Mesenchymal stem cell (in vitro differentiated cells and primary cell): ENCODE measurements at regions not wholly inside any gene's neighbourhood (a gene's known extent, or its start where the extent isn't known, plus 50 kb on each side); places are given as distances from the start of the nearest gene placed in this dataset.

Experiments used
- DNase-seq: peaks from one replicate; pipeline ENCODE4 v3.0.0-alpha.2; 2013
- H2AFZ ChIP-seq: one replicate; pipeline ENCODE4 v1.6.1; 2013; ENCODE audit warnings: low read depth, mild to moderate bottlenecking, control low read depth, inconsistent platforms, low read length, moderate library complexity
- H2AK5ac ChIP-seq: 2 replicates; pipeline ENCODE4 v1.6.1; 2013; ENCODE audit warnings: low read length, moderate library complexity, mild to moderate bottlenecking, inconsistent platforms; ENCODE audit not compliant: severe bottlenecking
- H2BK120ac ChIP-seq: one replicate; pipeline ENCODE4 v1.6.1; 2013; ENCODE audit warnings: low read depth, mild to moderate bottlenecking, inconsistent platforms, low read length, moderate library complexity
- H2BK12ac ChIP-seq, 2 experiments: one replicate each; pipeline ENCODE4 v1.6.1; 2013; ENCODE audit warnings: inconsistent platforms in 2 of 2, low read length in 2 of 2, mild to moderate bottlenecking in 2 of 2, moderate library complexity in 2 of 2, control low read depth in 1 of 2
- H2BK15ac ChIP-seq: one replicate; pipeline ENCODE4 v1.6.1; 2013; ENCODE audit warnings: mild to moderate bottlenecking, low read depth, inconsistent platforms; ENCODE audit not compliant: poor library complexity, severe bottlenecking
- H2BK5ac ChIP-seq: 2 replicates; pipeline ENCODE4 v1.6.1; 2013; ENCODE audit warnings: low read depth, mild to moderate bottlenecking, low read length, control low read depth, inconsistent platforms; ENCODE audit not compliant: poor library complexity, severe bottlenecking
- H3K14ac ChIP-seq, 2 experiments: one replicate each; pipeline ENCODE4 v1.6.1; 2013; ENCODE audit warnings: inconsistent platforms in 2 of 2, low read length in 2 of 2, control low read depth in 1 of 2, mild to moderate bottlenecking in 1 of 2, moderate library complexity in 1 of 2
- H3K18ac ChIP-seq, 2 experiments: one replicate each; pipeline ENCODE4 v1.6.1; 2013; ENCODE audit warnings: inconsistent platforms in 2 of 2, low read length in 2 of 2, control low read depth in 1 of 2, low read depth in 1 of 2, mild to moderate bottlenecking in 1 of 2
- H3K23ac ChIP-seq, 2 experiments: one replicate each; pipeline ENCODE4 v1.6.1; 2013; ENCODE audit warnings: inconsistent platforms in 2 of 2, low read length in 2 of 2, mild to moderate bottlenecking in 2 of 2, moderate library complexity in 2 of 2, control low read depth in 1 of 2
- H3K27ac ChIP-seq: 2 replicates; pipeline ENCODE4 v1.5.1; 2013; ENCODE audit warnings: mild to moderate bottlenecking, moderate library complexity, low read length, control low read depth, inconsistent platforms; ENCODE audit not compliant: poor library complexity, severe bottlenecking
- H3K27me3 ChIP-seq, 2 experiments: 2 replicates each; pipeline versions ENCODE4 v1.6.1 to v1.7.0; 2013; ENCODE audit warnings: low read length in 2 of 2, mild to moderate bottlenecking in 2 of 2, moderate library complexity in 2 of 2, control low read depth in 1 of 2, inconsistent platforms in 1 of 2; ENCODE audit not compliant: control insufficient read depth in 1 of 2, insufficient read depth in 1 of 2
- H3K36me3 ChIP-seq, 2 experiments: 2 replicates each; pipeline versions ENCODE4 v1.6.1 to v1.7.0; 2013; ENCODE audit warnings: low read length in 2 of 2, control low read depth in 1 of 2, inconsistent platforms in 1 of 2, low read depth in 1 of 2, mild to moderate bottlenecking in 1 of 2; ENCODE audit not compliant: insufficient read depth in 2 of 2, control insufficient read depth in 1 of 2
- H3K4ac ChIP-seq, 2 experiments: one replicate each; pipeline ENCODE4 v1.6.1; 2013; ENCODE audit warnings: inconsistent platforms in 2 of 2, low read length in 2 of 2, mild to moderate bottlenecking in 2 of 2, moderate library complexity in 2 of 2, control low read depth in 1 of 2, low read depth in 1 of 2
- H3K4me1 ChIP-seq: 2 replicates; pipeline ENCODE4 v1.6.1; 2013; ENCODE audit warnings: low read depth, low read length, control low read depth; ENCODE audit not compliant: control insufficient read depth, insufficient read depth
- H3K4me2 ChIP-seq: 2 replicates; pipeline ENCODE4 v1.6.1; 2013; ENCODE audit warnings: low read length, mild to moderate bottlenecking, inconsistent platforms; ENCODE audit not compliant: poor library complexity, severe bottlenecking
- H3K4me3 ChIP-seq, 2 experiments: 2 replicates each; pipeline versions ENCODE4 v1.5.1 to v1.7.0; 2013; ENCODE audit warnings: low read length in 2 of 2, mild to moderate bottlenecking in 2 of 2, control low read depth in 1 of 2, low read depth in 1 of 2; ENCODE audit not compliant: insufficient read depth in 1 of 2
- H3K79me1 ChIP-seq: replicated peaks from 2 replicates; pipeline ENCODE4 v1.6.1; 2013; ENCODE audit warnings: mild to moderate bottlenecking, control low read depth, low read length, inconsistent platforms; ENCODE audit not compliant: poor library complexity, severe bottlenecking
- H3K9ac ChIP-seq: 2 replicates; pipeline ENCODE4 v1.7.0; 2013; ENCODE audit warnings: mild to moderate bottlenecking, low read length, moderate library complexity
- H3K9me3 ChIP-seq: 2 replicates; pipeline ENCODE4 v1.7.0; 2013; ENCODE audit warnings: mild to moderate bottlenecking, low read length; ENCODE audit not compliant: control insufficient read depth
- H4K8ac ChIP-seq: one replicate; pipeline ENCODE4 v1.6.1; 2013; ENCODE audit warnings: inconsistent platforms, mild to moderate bottlenecking, low read length, moderate library complexity
- H4K91ac ChIP-seq: one replicate; pipeline ENCODE4 v1.6.1; 2013; ENCODE audit warnings: mild to moderate bottlenecking, low read length, inconsistent platforms
- WGBS: methylation state at CpG from one replicate; pipeline ENCODE4 v1.1.7; 2013; ENCODE audit warnings: mixed read lengths; 5-methylcytosine and 5-hydroxymethylcytosine counted together

GRCh38 chr20:40464731-40465208, 224.3 kb downstream of the MAFB start:
- H3K23ac ChIP-seq: no peak overlapping the region
- no peak overlapping the region for H2BK15ac ChIP-seq
- no peak overlapping the region for H2AFZ ChIP-seq
- H4K91ac ChIP-seq: no peak overlapping the region
- no peak overlapping the region for H2BK12ac ChIP-seq
- no peak overlapping the region for H2AK5ac ChIP-seq
- peaks cover 1% of the 10 kb centered on the region for H3K4me1 ChIP-seq
- 97% methylated on average over 2 of the region's 2 CpGs for WGBS
- H3K27ac ChIP-seq: no peak overlapping the region
- no peaks in the 10 kb centered on the region for H3K9me3 ChIP-seq
- H4K8ac ChIP-seq: no peak overlapping the region
- no peak overlapping the region for H2BK5ac ChIP-seq
- peaks cover 0 to 2% of the 10 kb centered on the region in 2 experiments for H3K27me3 ChIP-seq
- no peak overlapping the region for H3K4me2 ChIP-seq
- H3K4ac ChIP-seq: no peak overlapping the region
- H3K36me3 ChIP-seq: no peaks in the 10 kb centered on the region
- no peaks in the 10 kb centered on the region for H3K79me1 ChIP-seq
- H2BK120ac ChIP-seq: no peak overlapping the region
- no peak for DNase-seq
- no peak overlapping the region for H3K14ac ChIP-seq
- H3K4me3 ChIP-seq: no peak overlapping the region
- no peak overlapping the region for H3K18ac ChIP-seq
- H3K9ac ChIP-seq: no peak overlapping the region

DNA sequence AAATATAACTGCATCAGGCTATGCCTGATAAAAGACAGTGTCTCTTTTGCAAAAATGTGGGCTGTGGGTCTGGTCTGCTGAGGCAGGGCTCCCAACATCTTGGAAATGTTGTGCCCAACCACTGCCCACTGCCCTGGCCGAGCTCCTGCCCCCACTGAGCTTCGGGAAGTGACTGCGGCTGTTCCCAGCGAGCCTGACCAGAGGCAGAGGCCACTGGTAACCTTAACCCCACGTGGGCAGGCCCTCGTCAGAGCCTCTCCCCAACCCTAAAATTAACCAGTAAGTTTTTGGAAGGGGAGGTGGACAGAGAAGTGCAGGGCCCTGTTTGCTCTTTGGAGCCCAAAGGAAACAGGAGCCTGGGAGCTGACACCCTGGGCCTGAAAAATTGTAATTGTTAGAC, 225.9 kb downstream of the MAFB start:
- no peak for DNase-seq
- no peak overlapping the region for H3K23ac ChIP-seq
- no peak overlapping the region for H3K18ac ChIP-seq
- no peaks in the 10 kb centered on the region for H3K79me1 ChIP-seq
- no peaks in the 10 kb centered on the region for H3K9me3 ChIP-seq
- H3K27me3 ChIP-seq: no peaks in the 10 kb centered on the region
- 51% methylated on average over 3 of the region's 6 CpGs for WGBS
- H2BK12ac ChIP-seq: no peak overlapping the region
- H4K8ac ChIP-seq: no peak overlapping the region
- H2BK5ac ChIP-seq: no peak overlapping the region
- no peak overlapping the region for H3K4me2 ChIP-seq
- no peaks in the 10 kb centered on the region for H3K36me3 ChIP-seq
- H3K4me3 ChIP-seq: no peak overlapping the region
- H4K91ac ChIP-seq: no peak overlapping the region
- no peak overlapping the region for H2AK5ac ChIP-seq
- no peak overlapping the region for H3K9ac ChIP-seq
- no peak overlapping the region for H2BK15ac ChIP-seq
- no peak overlapping the region for H3K27ac ChIP-seq
- no peak overlapping the region for H2BK120ac ChIP-seq
- H3K14ac ChIP-seq: no peak overlapping the region
- H3K4ac ChIP-seq: no peak overlapping the region
- H3K4me1 ChIP-seq: peaks cover 1% of the 10 kb centered on the region
- H2AFZ ChIP-seq: no peak overlapping the region

DNA sequence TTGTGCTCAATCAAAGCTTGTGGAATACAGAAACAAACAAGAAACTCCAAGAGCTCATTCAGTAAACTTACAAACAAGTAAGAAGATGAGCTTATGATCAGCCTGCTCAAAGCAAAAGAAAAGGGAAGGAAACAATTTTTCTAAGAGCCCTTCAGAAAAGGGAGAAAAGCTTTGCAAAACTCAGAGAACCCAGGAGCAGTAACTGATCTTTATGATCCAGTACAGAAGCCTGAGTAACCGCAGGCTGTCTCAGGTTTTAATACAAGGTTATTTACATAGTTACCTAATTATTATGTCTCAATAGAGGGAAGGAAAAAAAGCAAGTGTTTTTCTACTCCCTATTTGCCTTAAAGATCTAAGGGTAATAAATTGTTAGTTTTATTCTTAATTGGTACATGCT, 226.5 kb downstream of the MAFB start:
- Histone ChIP-seq H4K8ac (no peak overlapping the region), H2BK15ac (no peak overlapping the region), H3K4me1 (peaks cover 1% of the 10 kb centered on the region), H3K4me2 (no peak overlapping the region), H3K18ac (no peak overlapping the region), H2AK5ac (no peak overlapping the region), H2BK12ac (no peak overlapping the region), H4K91ac (no peak overlapping the region), H3K23ac (no peak overlapping the region), H3K9me3 (no peaks in the 10 kb centered on the region), H3K27ac (no peak overlapping the region), H2AFZ (no peak overlapping the region), H2BK5ac (no peak overlapping the region), H3K36me3 (no peaks in the 10 kb centered on the region), H3K9ac (no peak overlapping the region), H3K14ac (no peak overlapping the region), H2BK120ac (no peak overlapping the region), H3K4ac (no peak overlapping the region), H3K79me1 (no peaks in the 10 kb centered on the region), H3K4me3 (no peak overlapping the region), H3K27me3 (peaks cover 0 to 2% of the 10 kb centered on the region in 2 experiments)
- no CpG with 5 or more reads among the region's 1 CpG for WGBS
- no peak for DNase-seq

GRCh38 chr20:40459299-40459698, 229.7 kb downstream of the MAFB start:
- Histone ChIP-seq H3K14ac (no peak overlapping the region), H4K91ac (no peak overlapping the region), H2BK120ac (no peak overlapping the region), H3K18ac (no peak overlapping the region), H3K36me3 (no peaks in the 10 kb centered on the region), H2BK15ac (no peak overlapping the region), H3K23ac (no peak overlapping the region), H3K4ac (no peak overlapping the region), H2AK5ac (no peak overlapping the region), H3K4me3 (no peak overlapping the region), H3K9ac (no peak overlapping the region), H2AFZ (no peak overlapping the region), H3K4me2 (no peak overlapping the region), H2BK12ac (no peak overlapping the region), H2BK5ac (no peak overlapping the region), H3K9me3 (no peaks in the 10 kb centered on the region), H3K27me3 (peaks cover 0 to 6% of the 10 kb centered on the region in 2 experiments), H3K4me1 (peaks cover 1% of the 10 kb centered on the region), H3K27ac (no peak overlapping the region), H3K79me1 (no peaks in the 10 kb centered on the region), H4K8ac (no peak overlapping the region)
- DNase-seq: no peak
- WGBS: 87% methylated on average over 4 of the region's 4 CpGs
